ENCODE measurements at regions not wholly inside any gene's neighbourhood (a gene's known extent, or its start where the extent isn't known, plus 50 kb on each side); places are given as distances from the start of the nearest gene placed in this dataset.
"Not testable (repeated sequence)": the region's sequence is repeated elsewhere in the genome, so short reads cannot be mapped to it uniquely, and the experiment has no call there.

- TF ChIP-seq POLR2AphosphoS5 (IDR thresholded peaks at IDR 0.05): not testable (repeated sequence)
- TF ChIP-seq, protein P1, sequence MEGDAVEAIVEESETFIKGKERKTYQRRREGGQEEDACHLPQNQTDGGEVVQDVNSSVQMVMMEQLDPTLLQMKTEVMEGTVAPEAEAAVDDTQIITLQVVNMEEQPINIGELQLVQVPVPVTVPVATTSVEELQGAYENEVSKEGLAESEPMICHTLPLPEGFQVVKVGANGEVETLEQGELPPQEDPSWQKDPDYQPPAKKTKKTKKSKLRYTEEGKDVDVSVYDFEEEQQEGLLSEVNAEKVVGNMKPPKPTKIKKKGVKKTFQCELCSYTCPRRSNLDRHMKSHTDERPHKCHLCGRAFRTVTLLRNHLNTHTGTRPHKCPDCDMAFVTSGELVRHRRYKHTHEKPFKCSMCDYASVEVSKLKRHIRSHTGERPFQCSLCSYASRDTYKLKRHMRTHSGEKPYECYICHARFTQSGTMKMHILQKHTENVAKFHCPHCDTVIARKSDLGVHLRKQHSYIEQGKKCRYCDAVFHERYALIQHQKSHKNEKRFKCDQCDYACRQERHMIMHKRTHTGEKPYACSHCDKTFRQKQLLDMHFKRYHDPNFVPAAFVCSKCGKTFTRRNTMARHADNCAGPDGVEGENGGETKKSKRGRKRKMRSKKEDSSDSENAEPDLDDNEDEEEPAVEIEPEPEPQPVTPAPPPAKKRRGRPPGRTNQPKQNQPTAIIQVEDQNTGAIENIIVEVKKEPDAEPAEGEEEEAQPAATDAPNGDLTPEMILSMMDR (IDR thresholded peaks at IDR 0.05): not testable (repeated sequence)
Observed at GRCh38 chr2:89894988-89895387, 1203.5 kb downstream of the RPIA start.

Measured in stomach (tissue), 4 donors.